Panc1 (cell line): ENCODE measurements at regions not wholly inside any gene's neighbourhood (a gene's known extent, or its start where the extent isn't known, plus 50 kb on each side); places are given as distances from the start of the nearest gene placed in this dataset.
A peak's percentile ranks its signal among the peaks of the same experiment; 100 is the strongest.

Experiments
- ATAC-seq: fragments of 200-7000 bp; cut with Tn5 transposase; 2 replicates; pipeline ENCODE4 v1.9.1; 2020; ENCODE audit warnings: mild to moderate bottlenecking, moderate library complexity
- BruUV-seq: library from RNA; stranded (reverse); fragments of 400-500 nt; replicated peaks from 2 replicates; lab custom pipeline; 2021; lab: Mats Ljungman, UMichigan
- CTCF ChIA-PET: fragments of 300-600 bp; sonication (Branson Sonifier 250); formaldehyde crosslinking; loops from one replicate; lab custom pipeline; 2022; ENCODE audit warnings: antibody characterized with exemption; lab: Charles Lee
- POLR2A ChIA-PET: fragments of 300-600 bp; sonication (Branson Sonifier 250); formaldehyde crosslinking; loops from one replicate; lab custom pipeline; 2022; ENCODE audit warnings: antibody characterized with exemption; lab: Charles Lee
- DNase-seq: peaks from one replicate; pipeline ENCODE4 v3.0.0-alpha.2; 2010; ENCODE audit warnings: low read depth, low spot score
- H3K27ac ChIP-seq: 2 replicates; pipeline ENCODE4 v1.5.1; 2011; ENCODE audit warnings: mild to moderate bottlenecking, low read length, inconsistent platforms
- H3K27me3 ChIP-seq: fragments of 200-500 bp; sonication (Bioruptor generic); 2 replicates; pipeline ENCODE4 v1.6.0; 2014; ENCODE audit warnings: low read length, inconsistent platforms; ENCODE audit not compliant: control insufficient read depth, insufficient read depth
- H3K36me3 ChIP-seq: fragments of 200-500 bp; sonication (Bioruptor generic); 2 replicates; pipeline ENCODE4 v1.5.1; 2014; ENCODE audit warnings: inconsistent platforms, mild to moderate bottlenecking, low read length, moderate library complexity; ENCODE audit not compliant: control insufficient read depth, insufficient read depth
- H3K4me1 ChIP-seq: 2 replicates; pipeline ENCODE4 v1.5.1; 2011; ENCODE audit warnings: inconsistent platforms, mild to moderate bottlenecking, low read length, moderate library complexity; ENCODE audit not compliant: control insufficient read depth, insufficient read depth
- H3K4me3 ChIP-seq, 2 experiments: 2 replicates each; pipeline ENCODE4 v1.5.1; 2011 to 2012; ENCODE audit warnings: low read depth in 2 of 2, low read length in 2 of 2, mild to moderate bottlenecking in 2 of 2, inconsistent platforms in 1 of 2, moderate library complexity in 1 of 2
- H3K9me3 ChIP-seq: fragments of 200-500 bp; sonication (Bioruptor generic); 2 replicates; pipeline ENCODE4 v1.5.1; 2014; ENCODE audit warnings: low read depth, mild to moderate bottlenecking, inconsistent platforms, low read length, moderate library complexity; ENCODE audit not compliant: control insufficient read depth, insufficient read depth
- POLR2AphosphoS5 ChIP-seq: IDR thresholded peaks from 2 replicates; pipeline ENCODE4 v1.6.1; 2012; ENCODE audit warnings: mild to moderate bottlenecking, low read depth, low read length, moderate library complexity
- SIN3A ChIP-seq: IDR thresholded peaks from 2 replicates; pipeline ENCODE4 v1.6.1; 2012; ENCODE audit warnings: low read depth, mild to moderate bottlenecking, low read length, moderate library complexity, borderline replicate concordance; ENCODE audit not compliant: insufficient read depth
- TCF7L2 ChIP-seq: IDR thresholded peaks from 2 replicates; pipeline ENCODE4 v1.6.1; 2011; ENCODE audit warnings: mild to moderate bottlenecking, low read depth, low read length, inconsistent platforms
- in situ Hi-C: cut with HindIII; loops from 2 replicates; pipeline ENCODE4 v1.10.0; 2016; ENCODE audit warnings: low sequenced_read_pairs, low pct_unique_long_range_greater_than_20kb
- intact Hi-C: fragments of 100-400 bp; cut with micrococcal nuclease; formaldehyde crosslinking; loops from one replicate; pipeline ENCODE4 v1.10.0; 2022; ENCODE audit not compliant: unreplicated experiment
- TF ChIP-seq, protein P1 (sequence below): fragments of 450-650 bp; IDR thresholded peaks from 2 replicates; pipeline ENCODE4 v1.5.1; 2017; ENCODE audit warnings: mild to moderate bottlenecking
- TF ChIP-seq, protein P2 (sequence below), 2 experiments: IDR thresholded peaks; 2 replicates each; pipeline ENCODE4 v1.6.1; 2011 to 2012; ENCODE audit warnings: low read depth in 2 of 2, control low read depth in 1 of 2, low read length in 1 of 2, mild to moderate bottlenecking in 1 of 2, moderate library complexity in 1 of 2; ENCODE audit not compliant: insufficient read depth in 1 of 2

DNA sequence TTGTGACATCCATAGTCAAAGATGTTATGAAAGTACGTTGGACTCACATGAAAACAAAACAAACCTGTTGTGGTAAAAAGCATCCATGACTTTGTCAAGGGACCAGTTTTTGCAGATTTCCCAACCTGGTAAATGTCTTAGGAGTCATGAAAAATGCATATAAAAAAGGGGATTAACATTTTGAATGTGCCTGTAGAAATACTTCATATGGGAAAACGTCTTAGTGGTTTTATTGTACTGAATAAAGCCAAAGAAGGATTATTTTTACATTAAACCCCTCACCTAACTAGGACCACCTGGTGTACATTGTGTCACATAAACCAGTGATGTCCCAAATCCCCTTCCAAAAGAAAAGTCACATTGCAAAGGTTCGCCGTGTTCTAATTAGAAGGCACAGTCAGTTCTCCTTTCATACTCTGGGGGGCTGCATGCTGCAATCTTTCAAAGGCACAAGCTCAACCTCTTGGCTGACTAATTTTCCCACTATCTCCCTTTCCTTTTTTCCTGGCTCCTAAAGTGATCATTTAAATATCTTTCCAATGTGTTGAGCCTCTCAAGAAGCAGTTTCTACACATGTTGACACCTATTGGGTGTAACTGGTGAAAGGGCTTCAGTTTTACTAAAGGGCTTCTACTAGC is 119.8 kb upstream of the SPAG17 start:
- DNase-seq (no peak), ATAC-seq (no peak)
- intact Hi-C loops = no loop called here
- BruUV-seq = no TSS peak
- TF ChIP-seq TCF7L2 = no peak
- TF ChIP-seq, protein P1, sequence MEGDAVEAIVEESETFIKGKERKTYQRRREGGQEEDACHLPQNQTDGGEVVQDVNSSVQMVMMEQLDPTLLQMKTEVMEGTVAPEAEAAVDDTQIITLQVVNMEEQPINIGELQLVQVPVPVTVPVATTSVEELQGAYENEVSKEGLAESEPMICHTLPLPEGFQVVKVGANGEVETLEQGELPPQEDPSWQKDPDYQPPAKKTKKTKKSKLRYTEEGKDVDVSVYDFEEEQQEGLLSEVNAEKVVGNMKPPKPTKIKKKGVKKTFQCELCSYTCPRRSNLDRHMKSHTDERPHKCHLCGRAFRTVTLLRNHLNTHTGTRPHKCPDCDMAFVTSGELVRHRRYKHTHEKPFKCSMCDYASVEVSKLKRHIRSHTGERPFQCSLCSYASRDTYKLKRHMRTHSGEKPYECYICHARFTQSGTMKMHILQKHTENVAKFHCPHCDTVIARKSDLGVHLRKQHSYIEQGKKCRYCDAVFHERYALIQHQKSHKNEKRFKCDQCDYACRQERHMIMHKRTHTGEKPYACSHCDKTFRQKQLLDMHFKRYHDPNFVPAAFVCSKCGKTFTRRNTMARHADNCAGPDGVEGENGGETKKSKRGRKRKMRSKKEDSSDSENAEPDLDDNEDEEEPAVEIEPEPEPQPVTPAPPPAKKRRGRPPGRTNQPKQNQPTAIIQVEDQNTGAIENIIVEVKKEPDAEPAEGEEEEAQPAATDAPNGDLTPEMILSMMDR = peak; percentile 40
- CTCF ChIA-PET = no interaction called here
- H3K27ac ChIP-seq = no peak overlapping the region
- H3K4me3 ChIP-seq = no peak overlapping the region
- no peaks in the 10 kb centered on the region for H3K9me3 ChIP-seq
- no peaks in the 10 kb centered on the region for H3K4me1 ChIP-seq
- H3K36me3 ChIP-seq = no peaks in the 10 kb centered on the region
- H3K27me3 ChIP-seq = no peaks in the 10 kb centered on the region
- in situ Hi-C loops = no loop called here
- POLR2A ChIA-PET = no interaction called here

GRCh38 chr1:118303534-118303933 is 118.5 kb upstream of the SPAG17 start:
- in situ Hi-C loops = no loop called here
- TF ChIP-seq TCF7L2 (no peak), SIN3A (no peak), POLR2AphosphoS5 (no peak)
- TF ChIP-seq, protein P1 = no peak
- TF ChIP-seq, protein P2, sequence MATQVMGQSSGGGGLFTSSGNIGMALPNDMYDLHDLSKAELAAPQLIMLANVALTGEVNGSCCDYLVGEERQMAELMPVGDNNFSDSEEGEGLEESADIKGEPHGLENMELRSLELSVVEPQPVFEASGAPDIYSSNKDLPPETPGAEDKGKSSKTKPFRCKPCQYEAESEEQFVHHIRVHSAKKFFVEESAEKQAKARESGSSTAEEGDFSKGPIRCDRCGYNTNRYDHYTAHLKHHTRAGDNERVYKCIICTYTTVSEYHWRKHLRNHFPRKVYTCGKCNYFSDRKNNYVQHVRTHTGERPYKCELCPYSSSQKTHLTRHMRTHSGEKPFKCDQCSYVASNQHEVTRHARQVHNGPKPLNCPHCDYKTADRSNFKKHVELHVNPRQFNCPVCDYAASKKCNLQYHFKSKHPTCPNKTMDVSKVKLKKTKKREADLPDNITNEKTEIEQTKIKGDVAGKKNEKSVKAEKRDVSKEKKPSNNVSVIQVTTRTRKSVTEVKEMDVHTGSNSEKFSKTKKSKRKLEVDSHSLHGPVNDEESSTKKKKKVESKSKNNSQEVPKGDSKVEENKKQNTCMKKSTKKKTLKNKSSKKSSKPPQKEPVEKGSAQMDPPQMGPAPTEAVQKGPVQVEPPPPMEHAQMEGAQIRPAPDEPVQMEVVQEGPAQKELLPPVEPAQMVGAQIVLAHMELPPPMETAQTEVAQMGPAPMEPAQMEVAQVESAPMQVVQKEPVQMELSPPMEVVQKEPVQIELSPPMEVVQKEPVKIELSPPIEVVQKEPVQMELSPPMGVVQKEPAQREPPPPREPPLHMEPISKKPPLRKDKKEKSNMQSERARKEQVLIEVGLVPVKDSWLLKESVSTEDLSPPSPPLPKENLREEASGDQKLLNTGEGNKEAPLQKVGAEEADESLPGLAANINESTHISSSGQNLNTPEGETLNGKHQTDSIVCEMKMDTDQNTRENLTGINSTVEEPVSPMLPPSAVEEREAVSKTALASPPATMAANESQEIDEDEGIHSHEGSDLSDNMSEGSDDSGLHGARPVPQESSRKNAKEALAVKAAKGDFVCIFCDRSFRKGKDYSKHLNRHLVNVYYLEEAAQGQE (IDR thresholded peaks at IDR 0.05; ENCODE audit: insufficient read depth in 1 of 2, low read depth in 2 of 2, low read length in 1 of 2) = no peak
- H3K36me3 ChIP-seq = no peaks in the 10 kb centered on the region
- no peaks in the 10 kb centered on the region for H3K27me3 ChIP-seq
- DNase-seq (no peak), ATAC-seq (no peak)
- H3K9me3 ChIP-seq = no peaks in the 10 kb centered on the region
- POLR2A ChIA-PET = no interaction called here
- intact Hi-C loops = no loop called here
- CTCF ChIA-PET = no interaction called here
- H3K4me1 ChIP-seq = no peaks in the 10 kb centered on the region
- BruUV-seq = no TSS peak
- H3K4me3 ChIP-seq = no peak overlapping the region
- H3K27ac ChIP-seq = no peak overlapping the region
